ENCODE measurements at regions not wholly inside any gene's neighbourhood (a gene's known extent, or its start where the extent isn't known, plus 50 kb on each side); places are given as distances from the start of the nearest gene placed in this dataset.

DNA sequence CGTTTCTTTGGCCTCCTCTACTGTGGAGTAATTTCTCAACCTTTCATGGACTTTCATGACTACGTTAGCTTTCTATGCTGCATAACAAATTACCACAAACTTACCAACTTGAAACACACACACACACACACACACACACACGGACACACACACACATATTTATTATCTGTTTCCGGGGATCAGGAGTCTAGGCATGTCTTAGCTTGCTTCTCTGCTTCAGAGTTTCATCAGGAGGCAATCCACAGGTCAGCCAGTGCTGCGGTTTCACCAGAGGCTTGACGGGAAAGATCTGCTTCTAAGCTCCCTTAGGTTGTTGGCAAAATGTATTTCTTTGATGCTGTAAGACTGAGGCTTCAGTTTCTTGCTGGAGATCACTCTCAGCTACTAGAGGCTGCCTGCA, 59.0 kb upstream of the C9orf72 start:
- Histone ChIP-seq H3K36me3 (no peaks in the 10 kb centered on the region), H3K27me3 (no peaks in the 10 kb centered on the region), H3K9me3 (no peaks in the 10 kb centered on the region), H3K4me1 (no peaks in the 10 kb centered on the region), H3K27ac (no peak overlapping the region), H3K4me3 (replicated peaks in 1 of 3) (no peak overlapping the region)
- no peak for DNase-seq
- WGBS, 2 donors: 91 to 94% methylated on average over 6 of the region's 6 CpGs
- intact Hi-C loops (cut with DNase I): no loop called here
- TF ChIP-seq, protein P1, sequence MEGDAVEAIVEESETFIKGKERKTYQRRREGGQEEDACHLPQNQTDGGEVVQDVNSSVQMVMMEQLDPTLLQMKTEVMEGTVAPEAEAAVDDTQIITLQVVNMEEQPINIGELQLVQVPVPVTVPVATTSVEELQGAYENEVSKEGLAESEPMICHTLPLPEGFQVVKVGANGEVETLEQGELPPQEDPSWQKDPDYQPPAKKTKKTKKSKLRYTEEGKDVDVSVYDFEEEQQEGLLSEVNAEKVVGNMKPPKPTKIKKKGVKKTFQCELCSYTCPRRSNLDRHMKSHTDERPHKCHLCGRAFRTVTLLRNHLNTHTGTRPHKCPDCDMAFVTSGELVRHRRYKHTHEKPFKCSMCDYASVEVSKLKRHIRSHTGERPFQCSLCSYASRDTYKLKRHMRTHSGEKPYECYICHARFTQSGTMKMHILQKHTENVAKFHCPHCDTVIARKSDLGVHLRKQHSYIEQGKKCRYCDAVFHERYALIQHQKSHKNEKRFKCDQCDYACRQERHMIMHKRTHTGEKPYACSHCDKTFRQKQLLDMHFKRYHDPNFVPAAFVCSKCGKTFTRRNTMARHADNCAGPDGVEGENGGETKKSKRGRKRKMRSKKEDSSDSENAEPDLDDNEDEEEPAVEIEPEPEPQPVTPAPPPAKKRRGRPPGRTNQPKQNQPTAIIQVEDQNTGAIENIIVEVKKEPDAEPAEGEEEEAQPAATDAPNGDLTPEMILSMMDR (IDR thresholded peaks at IDR 0.05): no peak
- TF ChIP-seq POLR2A (IDR thresholded peaks at IDR 0.05): no peak

DNA sequence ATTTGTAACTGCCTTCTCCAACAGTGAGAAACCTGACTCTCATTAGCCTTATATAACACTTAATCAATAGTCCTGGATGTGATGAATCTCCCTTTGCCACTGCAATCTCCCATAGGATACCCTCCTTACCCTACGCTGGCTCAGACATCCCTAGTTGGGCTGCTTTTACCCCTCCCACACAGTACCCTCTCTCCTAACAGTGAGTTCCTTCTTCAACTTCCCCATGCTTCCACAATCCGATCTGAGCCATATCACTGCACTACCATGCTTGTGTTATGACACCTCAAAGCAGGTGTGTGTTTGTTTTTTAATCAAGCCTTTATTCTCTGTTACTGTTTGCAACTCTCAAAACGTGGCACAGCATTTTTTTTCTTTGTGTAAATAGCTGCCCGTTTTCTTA, 60.5 kb upstream of the C9orf72 start:
- Histone ChIP-seq H3K4me3 (replicated peaks in 1 of 3) (no peak overlapping the region), H3K27ac (no peak overlapping the region), H3K36me3 (no peaks in the 10 kb centered on the region), H3K27me3 (no peaks in the 10 kb centered on the region), H3K4me1 (no peaks in the 10 kb centered on the region), H3K9me3 (no peaks in the 10 kb centered on the region)
- 75 to 79% methylated on average over 4 of the region's 4 CpGs for WGBS, 2 donors
- intact Hi-C loops (cut with DNase I): no loop called here
- TF ChIP-seq, protein P1 (IDR thresholded peaks at IDR 0.05): no peak
- TF ChIP-seq POLR2A (IDR thresholded peaks at IDR 0.05): no peak
- no peak for DNase-seq

- no peaks in the 10 kb centered on the region for H3K27me3 ChIP-seq
- no peaks in the 10 kb centered on the region for H3K36me3 ChIP-seq
- H3K4me1 ChIP-seq: no peaks in the 10 kb centered on the region
- no peak overlapping the region for H3K4me3 ChIP-seq (replicated peaks in 1 of 3)
- TF ChIP-seq, protein P1 (IDR thresholded peaks at IDR 0.05): no peak
- no peak overlapping the region for H3K27ac ChIP-seq
- intact Hi-C loops (cut with DNase I): no loop called here
- DNase-seq: no peak
- H3K9me3 ChIP-seq: no peaks in the 10 kb centered on the region
- 72 to 82% methylated on average over 2 of the region's 2 CpGs for WGBS, 2 donors
These were observed 61.6 kb upstream of the C9orf72 start for GRCh38 chr9:27634879-27635278.

GRCh38 chr9:27638716-27639115, 65.4 kb upstream of the C9orf72 start:
- DNase-seq: no peak
- Histone ChIP-seq H3K4me1 (no peaks in the 10 kb centered on the region), H3K27ac (no peak overlapping the region), H3K9me3 (no peaks in the 10 kb centered on the region), H3K36me3 (no peaks in the 10 kb centered on the region), H3K27me3 (no peaks in the 10 kb centered on the region), H3K4me3 (replicated peaks in 1 of 3) (no peak overlapping the region)
- intact Hi-C loops (cut with DNase I): no loop called here
- TF ChIP-seq, protein P1 (IDR thresholded peaks at IDR 0.05): no peak
- TF ChIP-seq POLR2A (IDR thresholded peaks at IDR 0.05): no peak
- 79% methylated on average over 6 of the region's 6 CpGs for WGBS, 2 donors

- peak in 1 of 2 donors; percentile 5 for DNase-seq
- no peak overlapping the region for H3K27ac ChIP-seq
- WGBS, 2 donors: 67% methylated on average over 3 of the region's 3 CpGs; no CpG with 5 or more reads in 1 of the 2 donors
- H3K36me3 ChIP-seq: no peaks in the 10 kb centered on the region
- H3K4me1 ChIP-seq: no peaks in the 10 kb centered on the region
- H3K27me3 ChIP-seq: no peaks in the 10 kb centered on the region
- H3K4me3 ChIP-seq (replicated peaks in 1 of 3): no peak overlapping the region
- TF ChIP-seq, protein P1 (IDR thresholded peaks at IDR 0.05): no peak
- no peak for TF ChIP-seq POLR2A (IDR thresholded peaks at IDR 0.05)
- no peaks in the 10 kb centered on the region for H3K9me3 ChIP-seq
- intact Hi-C loops (cut with DNase I): no loop called here
These were observed 72.0 kb upstream of the C9orf72 start for GRCh38 chr9:27645161-27645840.

Data from thyroid gland (tissue), 4 donors.